ENCODE measurements at regions not wholly inside any gene's neighbourhood (a gene's known extent, or its start where the extent isn't known, plus 50 kb on each side); places are given as distances from the start of the nearest gene placed in this dataset.

- Histone ChIP-seq H3K27ac (ENCODE audit: low read depth in 1 of 2, low read length in 1 of 2) (no peak overlapping the region), H3K4me1 (ENCODE audit: control insufficient read depth in 5 of 5, insufficient read depth in 5 of 5, low read length in 5 of 5) (no peaks in the 10 kb centered on the region), H3K9ac (ENCODE audit: insufficient read depth in 1 of 2, low read length in 2 of 2) (no peak overlapping the region), H3K27me3 (ENCODE audit: control insufficient read depth in 3 of 3, insufficient read depth in 3 of 3, low read length in 2 of 3) (no peaks in the 10 kb centered on the region), H3K9me3 (ENCODE audit: control insufficient read depth in 4 of 4, insufficient read depth in 3 of 4, low read length in 3 of 4) (peaks cover 0 to under 1% (median 0%) of the 10 kb centered on the region in 4 donors), H3K36me3 (ENCODE audit: control insufficient read depth in 4 of 4, insufficient read depth in 4 of 4, low read length in 4 of 4) (no peaks in the 10 kb centered on the region), H3K4me3 (no peak overlapping the region)
- 76 to 78% methylated on average over 1 of the region's 1 CpG for WGBS, 2 donors
- DNase-seq: no peak
- TF ChIP-seq, protein P1, sequence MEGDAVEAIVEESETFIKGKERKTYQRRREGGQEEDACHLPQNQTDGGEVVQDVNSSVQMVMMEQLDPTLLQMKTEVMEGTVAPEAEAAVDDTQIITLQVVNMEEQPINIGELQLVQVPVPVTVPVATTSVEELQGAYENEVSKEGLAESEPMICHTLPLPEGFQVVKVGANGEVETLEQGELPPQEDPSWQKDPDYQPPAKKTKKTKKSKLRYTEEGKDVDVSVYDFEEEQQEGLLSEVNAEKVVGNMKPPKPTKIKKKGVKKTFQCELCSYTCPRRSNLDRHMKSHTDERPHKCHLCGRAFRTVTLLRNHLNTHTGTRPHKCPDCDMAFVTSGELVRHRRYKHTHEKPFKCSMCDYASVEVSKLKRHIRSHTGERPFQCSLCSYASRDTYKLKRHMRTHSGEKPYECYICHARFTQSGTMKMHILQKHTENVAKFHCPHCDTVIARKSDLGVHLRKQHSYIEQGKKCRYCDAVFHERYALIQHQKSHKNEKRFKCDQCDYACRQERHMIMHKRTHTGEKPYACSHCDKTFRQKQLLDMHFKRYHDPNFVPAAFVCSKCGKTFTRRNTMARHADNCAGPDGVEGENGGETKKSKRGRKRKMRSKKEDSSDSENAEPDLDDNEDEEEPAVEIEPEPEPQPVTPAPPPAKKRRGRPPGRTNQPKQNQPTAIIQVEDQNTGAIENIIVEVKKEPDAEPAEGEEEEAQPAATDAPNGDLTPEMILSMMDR (IDR thresholded peaks at IDR 0.05; ENCODE audit: control extremely low read depth, extremely low read depth): no peak
- ATAC-seq (ENCODE audit: insufficient read depth, low FRiP score): no peak
Observed at GRCh38 chr2:139585101-139585500, 804.9 kb upstream of the NXPH2 start.

DNA sequence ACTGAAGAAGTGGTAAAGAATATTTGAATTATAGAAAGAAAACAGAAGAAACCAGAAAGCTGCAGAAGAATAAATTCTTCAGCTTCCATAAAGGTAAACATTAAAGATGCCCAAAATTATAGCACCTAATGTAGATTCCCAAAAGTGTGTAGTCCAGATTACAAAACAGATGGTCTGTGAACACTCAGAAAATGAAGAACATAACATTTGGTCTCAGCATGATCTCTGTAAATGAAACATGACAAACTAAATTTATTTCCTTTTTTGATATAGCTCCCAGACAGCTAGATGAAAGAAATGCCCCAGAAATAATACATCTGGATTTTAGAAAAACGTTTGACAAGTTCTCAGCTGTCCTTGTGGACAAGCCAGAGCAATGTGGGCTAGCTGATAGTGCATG, 794.2 kb upstream of the NXPH2 start:
- no peaks in the 10 kb centered on the region for H3K4me1 ChIP-seq (ENCODE audit: control insufficient read depth in 5 of 5, insufficient read depth in 5 of 5, low read length in 5 of 5)
- H3K4me3 ChIP-seq: no peak overlapping the region
- no peaks in the 10 kb centered on the region for H3K36me3 ChIP-seq (ENCODE audit: control insufficient read depth in 4 of 4, insufficient read depth in 4 of 4, low read length in 4 of 4)
- H3K9me3 ChIP-seq (ENCODE audit: control insufficient read depth in 4 of 4, insufficient read depth in 3 of 4, low read length in 3 of 4): peaks cover 0 to 5% (median 0%) of the 10 kb centered on the region in 4 donors
- DNase-seq (no peak), ATAC-seq (ENCODE audit: insufficient read depth, low FRiP score) (no peak)
- H3K27me3 ChIP-seq (ENCODE audit: control insufficient read depth in 3 of 3, insufficient read depth in 3 of 3, low read length in 2 of 3): no peaks in the 10 kb centered on the region
- 4 to 9% methylated on average over 1 of the region's 1 CpG for WGBS, 2 donors
- H3K9ac ChIP-seq (ENCODE audit: insufficient read depth in 1 of 2, low read length in 2 of 2): no peak overlapping the region
- TF ChIP-seq, protein P1 (IDR thresholded peaks at IDR 0.05; ENCODE audit: control extremely low read depth, extremely low read depth): no peak
- no peak overlapping the region for H3K27ac ChIP-seq (ENCODE audit: low read depth in 1 of 2, low read length in 1 of 2)

- Histone ChIP-seq H3K27me3 (ENCODE audit: control insufficient read depth in 3 of 3, insufficient read depth in 3 of 3, low read length in 2 of 3) (no peaks in the 10 kb centered on the region), H3K36me3 (ENCODE audit: control insufficient read depth in 4 of 4, insufficient read depth in 4 of 4, low read length in 4 of 4) (no peaks in the 10 kb centered on the region), H3K27ac (ENCODE audit: low read depth in 1 of 2, low read length in 1 of 2) (no peak overlapping the region), H3K9ac (ENCODE audit: insufficient read depth in 1 of 2, low read length in 2 of 2) (no peak overlapping the region), H3K4me1 (ENCODE audit: control insufficient read depth in 5 of 5, insufficient read depth in 5 of 5, low read length in 5 of 5) (no peaks in the 10 kb centered on the region), H3K4me3 (no peak overlapping the region), H3K9me3 (ENCODE audit: control insufficient read depth in 4 of 4, insufficient read depth in 3 of 4, low read length in 3 of 4) (peaks cover 0 to 3% (median 0%) of the 10 kb centered on the region in 4 donors)
- ATAC-seq (ENCODE audit: insufficient read depth, low FRiP score) (no peak), DNase-seq (no peak)
- 78 to 93% methylated on average over 5 of the region's 5 CpGs for WGBS, 2 donors
- TF ChIP-seq, protein P1 (IDR thresholded peaks at IDR 0.05; ENCODE audit: control extremely low read depth, extremely low read depth): no peak
Observed at GRCh38 chr2:139556789-139557188, 776.6 kb upstream of the NXPH2 start.

GRCh38 chr2:139550873-139551272, 770.7 kb upstream of the NXPH2 start:
- no peak overlapping the region for H3K4me3 ChIP-seq
- no peaks in the 10 kb centered on the region for H3K27me3 ChIP-seq (ENCODE audit: control insufficient read depth in 3 of 3, insufficient read depth in 3 of 3, low read length in 2 of 3)
- TF ChIP-seq, protein P1 (IDR thresholded peaks at IDR 0.05; ENCODE audit: control extremely low read depth, extremely low read depth): no peak
- no peaks in the 10 kb centered on the region for H3K36me3 ChIP-seq (ENCODE audit: control insufficient read depth in 4 of 4, insufficient read depth in 4 of 4, low read length in 4 of 4)
- H3K9me3 ChIP-seq (ENCODE audit: control insufficient read depth in 4 of 4, insufficient read depth in 3 of 4, low read length in 3 of 4): no peaks in the 10 kb centered on the region
- no peaks in the 10 kb centered on the region for H3K4me1 ChIP-seq (ENCODE audit: control insufficient read depth in 5 of 5, insufficient read depth in 5 of 5, low read length in 5 of 5)
- ATAC-seq (ENCODE audit: insufficient read depth, low FRiP score) (no peak), DNase-seq (no peak)
- no peak overlapping the region for H3K27ac ChIP-seq (ENCODE audit: low read depth in 1 of 2, low read length in 1 of 2)
- H3K9ac ChIP-seq (ENCODE audit: insufficient read depth in 1 of 2, low read length in 2 of 2): no peak overlapping the region

Measured in lung (tissue), 11 donors.